Skin of body (tissue), 1 donor: ENCODE measurements at regions not wholly inside any gene's neighbourhood (a gene's known extent, or its start where the extent isn't known, plus 50 kb on each side); places are given as distances from the start of the nearest gene placed in this dataset.
"Not testable (repeated sequence)": the region's sequence is repeated elsewhere in the genome, so short reads cannot be mapped to it uniquely, and the experiment has no call there.

ENCODE experiments used
- DNase-seq: peaks from one replicate; lab custom pipeline; 2025; lab: John Stamatoyannopoulos, UW

- DNase-seq: no peak
Measured at GRCh38 chr9:86629530-86629929, 275.3 kb upstream of the TUT7 start.

GRCh38 chr9:86626802-86627201 is 272.6 kb upstream of the TUT7 start:
- no peak for DNase-seq

- DNase-seq: no peak
Measured at GRCh38 chr9:86624630-86625029, 270.4 kb upstream of the TUT7 start.

- peak; percentile 78 for DNase-seq
Measured at GRCh38 chr9:86614871-86615849, 260.9 kb upstream of the TUT7 start.

- DNase-seq: no peak
Measured at GRCh38 chr9:86613943-86614342, 259.7 kb upstream of the TUT7 start.

- not testable (repeated sequence) for DNase-seq
Measured at GRCh38 chr9:86611534-86611933, 257.3 kb upstream of the TUT7 start.

- DNase-seq: no peak
Measured at GRCh38 chr9:86605303-86605702, 251.1 kb upstream of the TUT7 start.

- DNase-seq: peak; percentile 32
Measured at GRCh38 chr9:86604741-86605140, 250.5 kb upstream of the TUT7 start.

GRCh38 chr9:86602715-86603114 is 248.5 kb upstream of the TUT7 start:
- no peak for DNase-seq

GRCh38 chr9:86601697-86602096 is 247.5 kb upstream of the TUT7 start:
- DNase-seq: no peak

- DNase-seq: no peak
Measured at GRCh38 chr9:86600977-86601376, 246.8 kb upstream of the TUT7 start.

- DNase-seq: no peak
Measured at GRCh38 chr9:86600291-86600690, 246.1 kb upstream of the TUT7 start.

- DNase-seq: no peak
Measured at GRCh38 chr9:86599561-86599960, 245.4 kb upstream of the TUT7 start.

- DNase-seq: peak; percentile 81
Measured at GRCh38 chr9:86598411-86599239, 244.4 kb upstream of the TUT7 start.

GRCh38 chr9:86594724-86595123 is 240.5 kb upstream of the TUT7 start:
- DNase-seq: no peak

GRCh38 chr9:86591472-86591871 is 237.3 kb upstream of the TUT7 start:
- DNase-seq: no peak

GRCh38 chr9:86589730-86590129 is 235.5 kb upstream of the TUT7 start:
- no peak for DNase-seq

GRCh38 chr9:86589273-86589672 is 235.1 kb upstream of the TUT7 start:
- no peak for DNase-seq

GRCh38 chr9:86586144-86586494 is 231.9 kb upstream of the TUT7 start:
- no peak for DNase-seq

- DNase-seq: no peak
Measured at GRCh38 chr9:86585422-86586143, 231.4 kb upstream of the TUT7 start.

GRCh38 chr9:86580688-86581087 is 226.5 kb upstream of the TUT7 start:
- DNase-seq: peak; percentile 78

- DNase-seq: no peak
Measured at GRCh38 chr9:86578722-86579121, 224.5 kb upstream of the TUT7 start.
